ENCODE measurements at regions not wholly inside any gene's neighbourhood (a gene's known extent, or its start where the extent isn't known, plus 50 kb on each side); places are given as distances from the start of the nearest gene placed in this dataset.

DNA sequence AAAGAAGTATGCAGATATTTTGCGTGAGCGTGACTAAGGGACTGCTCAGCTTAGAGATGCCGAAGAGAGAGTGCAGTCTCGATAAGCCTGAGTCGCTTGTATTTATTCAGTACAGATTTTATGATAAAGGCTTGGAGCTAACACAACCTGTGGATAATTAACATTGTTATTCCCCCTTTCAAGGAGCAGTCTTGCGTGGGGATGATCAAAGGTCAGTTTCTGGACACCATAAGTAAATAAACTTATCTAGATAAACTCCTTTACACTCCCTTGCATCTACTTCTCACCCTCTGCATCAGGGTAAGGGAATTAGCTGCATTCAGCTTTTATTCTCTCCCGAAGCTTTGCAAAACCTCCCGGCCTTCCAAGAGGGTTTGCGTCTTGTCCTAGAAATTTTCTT lies 357.8 kb upstream of the ST8SIA4 start:
- TF ChIP-seq, protein P1, sequence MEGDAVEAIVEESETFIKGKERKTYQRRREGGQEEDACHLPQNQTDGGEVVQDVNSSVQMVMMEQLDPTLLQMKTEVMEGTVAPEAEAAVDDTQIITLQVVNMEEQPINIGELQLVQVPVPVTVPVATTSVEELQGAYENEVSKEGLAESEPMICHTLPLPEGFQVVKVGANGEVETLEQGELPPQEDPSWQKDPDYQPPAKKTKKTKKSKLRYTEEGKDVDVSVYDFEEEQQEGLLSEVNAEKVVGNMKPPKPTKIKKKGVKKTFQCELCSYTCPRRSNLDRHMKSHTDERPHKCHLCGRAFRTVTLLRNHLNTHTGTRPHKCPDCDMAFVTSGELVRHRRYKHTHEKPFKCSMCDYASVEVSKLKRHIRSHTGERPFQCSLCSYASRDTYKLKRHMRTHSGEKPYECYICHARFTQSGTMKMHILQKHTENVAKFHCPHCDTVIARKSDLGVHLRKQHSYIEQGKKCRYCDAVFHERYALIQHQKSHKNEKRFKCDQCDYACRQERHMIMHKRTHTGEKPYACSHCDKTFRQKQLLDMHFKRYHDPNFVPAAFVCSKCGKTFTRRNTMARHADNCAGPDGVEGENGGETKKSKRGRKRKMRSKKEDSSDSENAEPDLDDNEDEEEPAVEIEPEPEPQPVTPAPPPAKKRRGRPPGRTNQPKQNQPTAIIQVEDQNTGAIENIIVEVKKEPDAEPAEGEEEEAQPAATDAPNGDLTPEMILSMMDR (IDR thresholded peaks at IDR 0.05): no peak
- no peak for TF ChIP-seq POLR2A (IDR thresholded peaks at IDR 0.05)

Measured in adrenal gland (tissue), 5 donors.